Natural killer cell (primary cell): ENCODE measurements at regions not wholly inside any gene's neighbourhood (a gene's known extent, or its start where the extent isn't known, plus 50 kb on each side); places are given as distances from the start of the nearest gene placed in this dataset.

ENCODE experiments used
- ATAC-seq, 3 donors: fragments of 150-1000 bp in 2 of 3; fragments of 200-7000 bp in 1 of 3; cut with Tn5 transposase; 1 replicate in 1 of 3; 2 replicates in 2 of 3; pipeline ENCODE4 v1.10.0; 2021; ENCODE audit warnings: mild to moderate bottlenecking in 2 of 3, moderate library complexity in 2 of 3
- DNase-seq, 2 donors: peaks; one replicate each; pipeline versions ENCODE4 v3.0.0 to v3.0.0-alpha.2; 2013 to 2021; ENCODE audit warnings: mixed read lengths in 1 of 2
- H3K27ac ChIP-seq: one replicate; pipeline ENCODE4 v1.5.1; 2013; ENCODE audit warnings: mild to moderate bottlenecking, low read length
- H3K27me3 ChIP-seq: one replicate; pipeline ENCODE4 v1.6.1; 2013; ENCODE audit warnings: low read length; ENCODE audit not compliant: control insufficient read depth, insufficient read depth
- H3K36me3 ChIP-seq: one replicate; pipeline ENCODE4 v1.6.1; 2013; ENCODE audit warnings: low read length; ENCODE audit not compliant: control insufficient read depth, insufficient read depth
- H3K4me1 ChIP-seq: one replicate; pipeline ENCODE4 v1.6.1; 2013; ENCODE audit warnings: low read length; ENCODE audit not compliant: control insufficient read depth, insufficient read depth
- H3K4me3 ChIP-seq: one replicate; pipeline ENCODE4 v1.5.1; 2013; ENCODE audit warnings: low read length
- H3K9me3 ChIP-seq: one replicate; pipeline ENCODE4 v1.6.1; 2013; ENCODE audit warnings: low read length; ENCODE audit not compliant: control insufficient read depth, insufficient read depth
- H3K27ac Mint-ChIP-seq, 2 donors: one replicate each; pipeline ENCODE4 v1.8.0; 2022; ENCODE audit warnings: mild to moderate bottlenecking in 2 of 2, mixed read lengths in 2 of 2, moderate library complexity in 1 of 2
- H3K27me3 Mint-ChIP-seq, 2 donors: one replicate each; pipeline ENCODE4 v1.8.0; 2022; ENCODE audit warnings: low read depth in 2 of 2, mixed read lengths in 2 of 2
- H3K36me3 Mint-ChIP-seq: one replicate; pipeline ENCODE4 v1.8.0; 2022; ENCODE audit warnings: mixed read lengths
- H3K4me1 Mint-ChIP-seq, 2 donors: one replicate each; pipeline ENCODE4 v1.8.0; 2022; ENCODE audit warnings: mixed read lengths in 2 of 2
- H3K4me3 Mint-ChIP-seq: one replicate; pipeline ENCODE4 v1.8.0; 2022; ENCODE audit warnings: mild to moderate bottlenecking, moderate library complexity, mixed read lengths
- H3K9me3 Mint-ChIP-seq, 2 donors: one replicate each; pipeline ENCODE4 v1.8.0; 2022; ENCODE audit warnings: mixed read lengths in 2 of 2
- WGBS: methylation state at CpG from one replicate; pipeline ENCODE4 v1.1.7; 2013; ENCODE audit warnings: missing lambda C conversion rate; ENCODE audit not compliant: insufficient coverage; 5-methylcytosine and 5-hydroxymethylcytosine counted together
- intact Hi-C: fragments of 100-400 bp; cut with micrococcal nuclease; formaldehyde crosslinking; loops from one replicate; pipeline ENCODE4 v1.14.2; 2022
- TF ChIP-seq, protein P1 (sequence below): fragments of 200-600 bp; IDR thresholded peaks from one replicate; pipeline ENCODE4 v1.8.0; 2022; ENCODE audit warnings: antibody characterized with exemption

DNA sequence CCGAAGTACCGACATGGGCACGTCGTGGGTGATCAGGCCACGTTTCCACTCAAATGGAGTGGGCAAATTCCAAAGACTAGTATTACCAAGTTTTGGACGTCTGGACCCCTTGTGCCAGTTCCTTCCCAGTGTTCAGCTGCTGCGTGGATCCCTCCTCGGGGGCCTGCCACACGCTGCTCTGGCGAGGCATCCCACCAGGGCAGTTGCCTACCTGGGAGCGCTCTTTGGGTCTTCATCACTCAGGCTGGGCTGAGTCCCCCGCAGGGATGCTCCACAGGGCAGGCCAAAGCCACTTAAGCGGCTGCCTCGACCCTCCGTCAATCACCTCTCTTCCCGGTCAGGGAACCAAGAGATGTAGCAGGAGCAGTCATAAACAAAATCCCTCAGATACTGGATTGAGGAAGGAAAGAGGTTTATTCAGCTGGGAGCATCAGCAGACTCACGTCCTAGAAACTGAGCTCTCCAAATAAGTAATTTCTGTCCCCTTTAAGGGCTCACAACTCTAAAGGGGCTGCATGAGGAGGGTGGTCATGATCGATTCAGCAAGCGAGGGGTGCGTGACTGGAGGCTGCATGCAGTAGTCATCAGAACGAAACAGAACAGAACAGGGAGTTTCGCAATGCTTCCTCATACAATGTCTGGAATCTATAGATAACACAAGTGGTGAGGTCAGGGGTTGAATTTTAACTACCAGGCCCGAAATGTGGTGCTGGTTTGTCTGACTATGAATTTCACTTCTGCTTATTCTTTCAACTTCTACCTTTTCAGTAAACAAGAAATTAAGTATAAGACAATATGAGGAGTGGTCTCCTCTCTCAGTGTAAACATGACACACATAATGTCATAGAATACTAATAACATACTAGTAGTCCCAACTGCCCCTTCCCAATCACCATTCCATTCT is 998.6 kb upstream of the NCAM2 start:
- Histone ChIP-seq H3K27me3 (no peaks in the 10 kb centered on the region), H3K4me3 (no peak overlapping the region), H3K4me1 (no peaks in the 10 kb centered on the region), H3K36me3 (no peaks in the 10 kb centered on the region), H3K9me3 (peaks cover 2% of the 10 kb centered on the region), H3K27ac (no peak overlapping the region)
- ATAC-seq = no peak
- H3K4me3 Mint-ChIP-seq = no peak overlapping the region
- H3K27me3 Mint-ChIP-seq = no peaks in the 10 kb centered on the region
- intact Hi-C loops = no loop called here
- H3K27ac Mint-ChIP-seq = no peak overlapping the region
- no peaks in the 10 kb centered on the region for H3K36me3 Mint-ChIP-seq
- no peak for DNase-seq
- peaks cover 2 to 3% of the 10 kb centered on the region in 2 donors for H3K9me3 Mint-ChIP-seq
- H3K4me1 Mint-ChIP-seq = no peaks in the 10 kb centered on the region
- WGBS = 86% methylated on average over 22 of the region's 23 CpGs
- TF ChIP-seq, protein P1, sequence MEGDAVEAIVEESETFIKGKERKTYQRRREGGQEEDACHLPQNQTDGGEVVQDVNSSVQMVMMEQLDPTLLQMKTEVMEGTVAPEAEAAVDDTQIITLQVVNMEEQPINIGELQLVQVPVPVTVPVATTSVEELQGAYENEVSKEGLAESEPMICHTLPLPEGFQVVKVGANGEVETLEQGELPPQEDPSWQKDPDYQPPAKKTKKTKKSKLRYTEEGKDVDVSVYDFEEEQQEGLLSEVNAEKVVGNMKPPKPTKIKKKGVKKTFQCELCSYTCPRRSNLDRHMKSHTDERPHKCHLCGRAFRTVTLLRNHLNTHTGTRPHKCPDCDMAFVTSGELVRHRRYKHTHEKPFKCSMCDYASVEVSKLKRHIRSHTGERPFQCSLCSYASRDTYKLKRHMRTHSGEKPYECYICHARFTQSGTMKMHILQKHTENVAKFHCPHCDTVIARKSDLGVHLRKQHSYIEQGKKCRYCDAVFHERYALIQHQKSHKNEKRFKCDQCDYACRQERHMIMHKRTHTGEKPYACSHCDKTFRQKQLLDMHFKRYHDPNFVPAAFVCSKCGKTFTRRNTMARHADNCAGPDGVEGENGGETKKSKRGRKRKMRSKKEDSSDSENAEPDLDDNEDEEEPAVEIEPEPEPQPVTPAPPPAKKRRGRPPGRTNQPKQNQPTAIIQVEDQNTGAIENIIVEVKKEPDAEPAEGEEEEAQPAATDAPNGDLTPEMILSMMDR = no peak

GRCh38 chr21:20004367-20004766 is 993.8 kb upstream of the NCAM2 start:
- intact Hi-C loops = no loop called here
- H3K4me3 ChIP-seq = no peak overlapping the region
- 81% methylated on average over 3 of the region's 3 CpGs for WGBS
- no peak for DNase-seq
- no peak overlapping the region for H3K27ac ChIP-seq
- TF ChIP-seq, protein P1 = no peak
- no peaks in the 10 kb centered on the region for H3K4me1 Mint-ChIP-seq
- no peaks in the 10 kb centered on the region for H3K36me3 Mint-ChIP-seq
- no peak overlapping the region for H3K27ac Mint-ChIP-seq
- no peaks in the 10 kb centered on the region for H3K36me3 ChIP-seq
- no peaks in the 10 kb centered on the region for H3K27me3 ChIP-seq
- no peaks in the 10 kb centered on the region for H3K9me3 ChIP-seq
- H3K4me1 ChIP-seq = no peaks in the 10 kb centered on the region
- H3K27me3 Mint-ChIP-seq = no peaks in the 10 kb centered on the region
- no peak overlapping the region for H3K4me3 Mint-ChIP-seq
- H3K9me3 Mint-ChIP-seq = peaks cover 0 to 4% of the 10 kb centered on the region in 2 donors
- ATAC-seq = no peak

DNA sequence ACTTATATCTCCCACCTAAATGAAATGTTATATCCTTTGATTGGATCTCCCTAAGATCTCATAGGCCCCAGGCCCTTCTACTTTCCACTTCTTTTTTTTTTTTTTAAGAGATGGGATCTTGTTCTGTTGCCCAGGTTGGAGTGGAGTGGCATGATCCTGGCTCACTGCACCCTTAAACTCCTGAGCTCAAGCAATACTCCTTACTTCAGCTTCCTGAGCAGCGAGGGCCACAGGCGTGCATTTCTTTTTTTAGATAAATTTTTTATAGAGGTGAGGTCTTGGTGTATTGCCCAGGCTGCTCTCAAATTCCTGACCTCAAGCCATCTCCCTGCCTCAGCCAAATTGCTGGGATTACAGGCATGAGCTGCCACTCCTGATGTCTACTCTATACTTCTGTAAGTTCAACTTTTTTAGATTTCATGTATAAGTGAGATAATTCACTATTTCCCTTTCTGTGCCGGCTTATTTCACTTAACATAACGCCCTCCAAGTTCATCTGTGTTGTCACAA is 987.5 kb upstream of the NCAM2 start:
- TF ChIP-seq, protein P1 = no peak
- Histone ChIP-seq H3K27me3 (no peaks in the 10 kb centered on the region), H3K4me1 (no peaks in the 10 kb centered on the region), H3K27ac (no peak overlapping the region), H3K36me3 (no peaks in the 10 kb centered on the region), H3K9me3 (no peaks in the 10 kb centered on the region), H3K4me3 (no peak overlapping the region)
- intact Hi-C loops = no loop called here
- H3K4me1 Mint-ChIP-seq = no peaks in the 10 kb centered on the region
- H3K9me3 Mint-ChIP-seq = peaks cover 4 to 5% of the 10 kb centered on the region in 2 donors
- no CpG with 5 or more reads among the region's 4 CpGs for WGBS
- H3K27me3 Mint-ChIP-seq = no peaks in the 10 kb centered on the region
- no peaks in the 10 kb centered on the region for H3K36me3 Mint-ChIP-seq
- H3K4me3 Mint-ChIP-seq = no peak overlapping the region
- ATAC-seq (no peak), DNase-seq (no peak)
- no peak overlapping the region for H3K27ac Mint-ChIP-seq
